ENCODE measurements at regions not wholly inside any gene's neighbourhood (a gene's known extent, or its start where the extent isn't known, plus 50 kb on each side); places are given as distances from the start of the nearest gene placed in this dataset.

DNA sequence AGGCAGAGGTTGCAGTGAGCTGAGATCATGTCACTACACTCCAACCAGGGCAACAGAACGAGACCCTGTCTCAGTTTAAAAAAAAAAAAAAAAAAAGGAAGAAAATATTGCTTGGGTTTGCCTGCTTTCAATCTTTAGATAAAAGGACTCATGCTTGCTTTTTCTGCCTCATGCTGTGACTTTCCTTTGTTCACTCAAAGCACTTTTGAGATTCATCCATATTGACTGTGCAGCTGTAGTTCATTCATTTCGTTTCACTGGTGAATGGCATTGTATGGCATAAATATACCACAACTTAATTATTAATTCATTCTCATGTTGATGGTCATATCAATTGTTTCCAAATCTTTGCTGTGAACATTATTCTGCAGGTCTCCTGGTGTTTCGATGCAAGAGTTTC is 97.6 kb upstream of the NFE2L3 start:
- Histone ChIP-seq H2AFZ (no peak overlapping the region), H3K27me3 (ENCODE audit: insufficient read depth, low read depth) (no peaks in the 10 kb centered on the region), H3K4me2 (no peak overlapping the region), H3K4me3 (no peak overlapping the region), H3K27ac (no peak overlapping the region), H3K36me3 (ENCODE audit: low read depth) (no peaks in the 10 kb centered on the region), H3K4me1 (replicated peaks; ENCODE audit: insufficient read depth) (peaks cover 9% of the 10 kb centered on the region), H3K9me2 (ENCODE audit: insufficient read depth) (no peaks in the 10 kb centered on the region), H4K20me1 (ENCODE audit: insufficient read depth) (no peaks in the 10 kb centered on the region), H3K79me2 (ENCODE audit: low read depth) (no peaks in the 10 kb centered on the region), H3K9me3 (ENCODE audit: insufficient read depth, low read depth) (0 out of 2 replicates have a peak, but pooled peaks cover 4% of the 10 kb centered on the region), H3F3A (ENCODE audit: insufficient read depth, low read depth) (peaks cover 10% of the 10 kb centered on the region; the same call in 1 of the 2 replicates)
- TF ChIP-seq, protein P1, sequence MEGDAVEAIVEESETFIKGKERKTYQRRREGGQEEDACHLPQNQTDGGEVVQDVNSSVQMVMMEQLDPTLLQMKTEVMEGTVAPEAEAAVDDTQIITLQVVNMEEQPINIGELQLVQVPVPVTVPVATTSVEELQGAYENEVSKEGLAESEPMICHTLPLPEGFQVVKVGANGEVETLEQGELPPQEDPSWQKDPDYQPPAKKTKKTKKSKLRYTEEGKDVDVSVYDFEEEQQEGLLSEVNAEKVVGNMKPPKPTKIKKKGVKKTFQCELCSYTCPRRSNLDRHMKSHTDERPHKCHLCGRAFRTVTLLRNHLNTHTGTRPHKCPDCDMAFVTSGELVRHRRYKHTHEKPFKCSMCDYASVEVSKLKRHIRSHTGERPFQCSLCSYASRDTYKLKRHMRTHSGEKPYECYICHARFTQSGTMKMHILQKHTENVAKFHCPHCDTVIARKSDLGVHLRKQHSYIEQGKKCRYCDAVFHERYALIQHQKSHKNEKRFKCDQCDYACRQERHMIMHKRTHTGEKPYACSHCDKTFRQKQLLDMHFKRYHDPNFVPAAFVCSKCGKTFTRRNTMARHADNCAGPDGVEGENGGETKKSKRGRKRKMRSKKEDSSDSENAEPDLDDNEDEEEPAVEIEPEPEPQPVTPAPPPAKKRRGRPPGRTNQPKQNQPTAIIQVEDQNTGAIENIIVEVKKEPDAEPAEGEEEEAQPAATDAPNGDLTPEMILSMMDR (conservative IDR thresholded peaks at IDR 0.05): no peak
- no peak for TF ChIP-seq EZH2 (IDR thresholded peaks at IDR 0.05; ENCODE audit: low read depth)
- no peak for DNase-seq
- intact Hi-C loops (cut with micrococcal nuclease; ENCODE audit: unreplicated experiment): no loop called here
- ChIA-PET POLR2A (ENCODE audit: unreplicated experiment) (no interaction called here), CTCF (no interaction called here)
- no TSS peak for BruUV-seq (replicated peaks)

DNA sequence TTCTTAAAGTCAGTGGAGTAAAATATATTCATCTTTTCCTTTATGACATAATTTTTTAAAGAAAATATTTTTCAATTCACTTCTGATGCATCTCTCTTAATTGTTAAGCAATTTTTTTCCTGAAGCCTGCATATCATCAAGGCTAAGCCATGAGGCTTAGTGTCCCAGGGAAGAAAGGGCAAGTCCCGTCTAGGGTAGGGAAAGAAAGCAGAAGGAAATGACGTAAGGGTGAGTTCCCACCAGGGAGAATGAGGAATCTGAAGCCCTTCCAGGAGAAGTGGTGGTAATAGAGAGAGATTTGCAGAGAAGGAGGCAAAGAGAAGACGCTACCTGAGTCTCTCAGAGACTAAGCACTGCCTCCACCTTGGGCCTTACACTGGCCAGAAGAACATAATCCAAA is 96.8 kb upstream of the NFE2L3 start:
- Histone ChIP-seq H3K27ac (no peak overlapping the region), H3K4me3 (no peak overlapping the region), H4K20me1 (ENCODE audit: insufficient read depth) (no peaks in the 10 kb centered on the region), H3K9me3 (ENCODE audit: insufficient read depth, low read depth) (0 out of 2 replicates have a peak, but pooled peaks cover 4% of the 10 kb centered on the region), H3K27me3 (ENCODE audit: insufficient read depth, low read depth) (no peaks in the 10 kb centered on the region), H3K4me2 (no peak overlapping the region), H3K36me3 (ENCODE audit: low read depth) (no peaks in the 10 kb centered on the region), H3K4me1 (replicated peaks; ENCODE audit: insufficient read depth) (peaks cover 9% of the 10 kb centered on the region), H3K79me2 (ENCODE audit: low read depth) (no peaks in the 10 kb centered on the region), H3K9me2 (ENCODE audit: insufficient read depth) (no peaks in the 10 kb centered on the region), H2AFZ (no peak overlapping the region), H3F3A (ENCODE audit: insufficient read depth, low read depth) (peaks cover 10% of the 10 kb centered on the region; the same call in 1 of the 2 replicates)
- ChIA-PET POLR2A (ENCODE audit: unreplicated experiment) (no interaction called here), CTCF (no interaction called here)
- no peak for DNase-seq
- intact Hi-C loops (cut with micrococcal nuclease; ENCODE audit: unreplicated experiment): no loop called here
- no TSS peak for BruUV-seq (replicated peaks)
- TF ChIP-seq EZH2 (IDR thresholded peaks at IDR 0.05; ENCODE audit: low read depth): no peak
- TF ChIP-seq, protein P1 (conservative IDR thresholded peaks at IDR 0.05): no peak

DNA sequence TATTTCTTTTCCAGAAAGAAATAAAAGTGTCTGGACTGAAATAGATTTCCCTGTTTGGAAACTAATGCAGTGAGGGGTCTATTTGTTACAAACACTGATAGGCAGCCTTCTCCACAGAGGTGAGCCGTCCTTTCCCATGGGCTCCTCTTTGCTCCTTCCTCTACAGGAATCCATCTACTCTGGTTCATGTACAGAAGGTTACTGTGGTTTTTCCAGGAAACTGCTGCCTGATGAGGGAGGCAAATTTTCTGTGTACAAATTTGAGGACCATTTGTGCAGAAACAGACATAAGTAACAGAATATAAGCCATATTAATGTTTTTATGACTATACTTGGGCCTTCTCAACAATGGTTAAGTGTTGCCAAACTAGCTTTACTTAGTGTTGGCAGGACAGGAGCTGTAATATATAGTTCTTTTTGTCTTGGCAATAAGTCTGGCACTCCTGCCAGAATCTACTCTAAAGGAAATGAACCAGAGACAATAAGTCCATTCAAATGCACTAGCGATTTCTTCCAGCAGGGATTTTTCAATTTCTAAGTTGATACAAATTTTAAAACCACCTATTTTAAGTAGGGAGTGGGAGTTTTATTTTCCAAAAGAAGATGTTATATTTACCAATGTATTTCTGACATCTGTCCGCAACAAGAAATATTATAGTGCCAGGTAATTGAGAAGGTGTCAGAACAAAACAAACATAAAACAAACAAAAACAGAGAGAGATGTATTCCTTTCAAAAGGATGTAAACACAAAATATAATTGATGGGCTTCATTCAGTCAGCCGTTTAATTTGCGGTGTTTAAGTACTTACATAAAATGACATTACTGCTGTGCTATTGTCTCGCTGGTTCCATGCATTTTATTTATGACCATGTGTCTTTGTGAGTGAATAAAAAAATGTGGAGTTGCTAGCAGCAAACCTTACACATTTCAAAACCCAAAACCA is 91.0 kb upstream of the NFE2L3 start:
- TF ChIP-seq, protein P1 (conservative IDR thresholded peaks at IDR 0.05): no peak
- TF ChIP-seq EZH2 (IDR thresholded peaks at IDR 0.05; ENCODE audit: low read depth): no peak
- CTCF ChIA-PET: no interaction called here
- intact Hi-C loops (cut with micrococcal nuclease; ENCODE audit: unreplicated experiment): loop anchor here (1.0 kb wide), 1 partner anchor 168 kb away; no protein-coding TSS in a partner anchor

More for the DNA sequence above, 91.0 kb upstream of the NFE2L3 start:
- no peak for DNase-seq
- Histone ChIP-seq H3K27ac (no peak overlapping the region), H2AFZ (no peak overlapping the region), H3K9me2 (ENCODE audit: insufficient read depth) (no peaks in the 10 kb centered on the region), H3K79me2 (ENCODE audit: low read depth) (no peaks in the 10 kb centered on the region), H3K9me3 (ENCODE audit: insufficient read depth, low read depth) (no peaks in the 10 kb centered on the region), H3K4me3 (no peak overlapping the region), H4K20me1 (ENCODE audit: insufficient read depth) (no peaks in the 10 kb centered on the region), H3K4me1 (replicated peaks; ENCODE audit: insufficient read depth) (no peaks in the 10 kb centered on the region), H3K27me3 (ENCODE audit: insufficient read depth, low read depth) (no peaks in the 10 kb centered on the region), H3K4me2 (no peak overlapping the region), H3F3A (ENCODE audit: insufficient read depth, low read depth) (0 out of 2 replicates have a peak, but pooled peaks cover 3% of the 10 kb centered on the region), H3K36me3 (ENCODE audit: low read depth) (no peaks in the 10 kb centered on the region)
- BruUV-seq (replicated peaks): no TSS peak
- POLR2A ChIA-PET (ENCODE audit: unreplicated experiment): interaction anchor here (0.8 kb wide), 1 partner anchor 131 kb away, joined by 4 read pairs; no protein-coding TSS in a partner anchor
